Stomach (tissue), 8 donors: ENCODE measurements at regions not wholly inside any gene's neighbourhood (a gene's known extent, or its start where the extent isn't known, plus 50 kb on each side); places are given as distances from the start of the nearest gene placed in this dataset.

ENCODE experiments used
- DNase-seq, 2 donors: peaks; one replicate each; pipeline versions ENCODE4 v3.0.0 to v3.0.0-alpha.2; 2013 to 2019
- H3K27ac ChIP-seq, 5 donors: fragments of 200-600 bp in 4 of 5; sonication (generic) in 4 of 5; one replicate each; pipeline ENCODE4 v1.5.1; 2013 to 2019; ENCODE audit warnings: mild to moderate bottlenecking in 1 of 5, moderate library complexity in 1 of 5
- H3K27me3 ChIP-seq, 3 donors: fragments of 200-600 bp; sonication (generic); one replicate each; pipeline ENCODE4 v1.5.1; 2017 to 2019; ENCODE audit warnings: mixed run types in 1 of 3
- H3K36me3 ChIP-seq, 4 donors: fragments of 200-600 bp; sonication (generic); 1 replicate in 3 of 4; 2 replicates in 1 of 4; pipeline ENCODE4 v1.5.1; 2016 to 2019
- H3K4me1 ChIP-seq, 4 donors: fragments of 200-600 bp; sonication (generic); one replicate each; pipeline ENCODE4 v1.5.1; 2016 to 2019
- H3K4me3 ChIP-seq, 4 donors: fragments of 200-600 bp; sonication (generic) in 3 of 4; one replicate each; pipeline ENCODE4 v1.5.1; 2016 to 2019; ENCODE audit warnings: mild to moderate bottlenecking in 1 of 4
- H3K9me3 ChIP-seq, 4 donors: fragments of 200-600 bp; sonication (generic); one replicate each; pipeline ENCODE4 v1.5.1; 2016 to 2019
- CTCF ChIP-seq, 7 experiments: fragments of 450-650 bp in 4 of 7; fragments of 200-600 bp in 3 of 7; sonication (generic) in 3 of 7; IDR thresholded peaks; one replicate each; pipeline ENCODE4 v1.5.1; 2016 to 2019; ENCODE audit warnings: antibody characterized with exemption in 7 of 7, control low read depth in 2 of 7, mild to moderate bottlenecking in 1 of 7
- EP300 ChIP-seq: sonication (generic); formaldehyde crosslinking; IDR thresholded peaks from one replicate; pipeline ENCODE4 v1.6.1; 2017; ENCODE audit warnings: antibody characterized with exemption
- POLR2A ChIP-seq, 4 donors: fragments of 450-650 bp; IDR thresholded peaks; one replicate each; pipeline ENCODE4 v1.6.1; 2016; ENCODE audit warnings: antibody characterized with exemption in 4 of 4, control low read depth in 2 of 4, mild to moderate bottlenecking in 1 of 4, moderate library complexity in 1 of 4
- POLR2AphosphoS5 ChIP-seq, 3 donors: sonication (generic); formaldehyde crosslinking; IDR thresholded peaks; one replicate each; pipeline ENCODE4 v1.6.1; 2016; ENCODE audit warnings: antibody characterized with exemption in 3 of 3
- WGBS, 5 donors: extraction: QIAGEN DNeasy Blood & Tissue Kit in 3 of 5; methylation state at CpG; one replicate each; pipeline versions ENCODE4 v1.1.5 to v1.1.7; 2013 to 2018; 5-methylcytosine and 5-hydroxymethylcytosine counted together
- intact Hi-C: fragments of 100-400 bp; cut with DNase I; formaldehyde crosslinking; loops from one replicate; pipeline ENCODE4 v1.15.1; 2023; ENCODE audit warnings: low total_unique reads
- donor health status: healthy with polysubstance abuse.
- donor health status: Bipolar disorder and iron deficiency.
- donor health status: healthy.

GRCh38 chr7:63073286-63073685 is 925.4 kb upstream of the ZNF722 start:
- intact Hi-C loops, result no loop called here
- TF ChIP-seq EP300 (no peak), POLR2A (IDR thresholded peaks at IDR 0.05) (no peak), CTCF (IDR thresholded peaks at IDR 0.05) (no peak), POLR2AphosphoS5 (IDR thresholded peaks at IDR 0.05) (no peak)
- Histone ChIP-seq H3K27me3 (no peaks in the 10 kb centered on the region), H3K36me3 (no peaks in the 10 kb centered on the region), H3K4me3 (no peak overlapping the region), H3K9me3 (peaks cover 8 to 93% (median 70%) of the 10 kb centered on the region in 4 donors), H3K4me1 (no peaks in the 10 kb centered on the region), H3K27ac (no peak overlapping the region)
- DNase-seq, result no peak
- 84 to 100% (median 86%) methylated on average over 2 of the region's 2 CpGs for WGBS, 5 donors

- Histone ChIP-seq H3K36me3 (no peaks in the 10 kb centered on the region), H3K4me3 (no peak overlapping the region), H3K27me3 (no peaks in the 10 kb centered on the region), H3K4me1 (no peaks in the 10 kb centered on the region), H3K27ac (no peak overlapping the region), H3K9me3 (peaks cover 8 to 93% (median 70%) of the 10 kb centered on the region in 4 donors)
- no peak for DNase-seq
- intact Hi-C loops, result no loop called here
- TF ChIP-seq POLR2AphosphoS5 (IDR thresholded peaks at IDR 0.05), result no peak
- TF ChIP-seq POLR2A (IDR thresholded peaks at IDR 0.05), result no peak
- TF ChIP-seq EP300, result no peak
- no peak for TF ChIP-seq CTCF (IDR thresholded peaks at IDR 0.05)
- 55 to 80% (median 67%) methylated on average over 1 of the region's 1 CpG for WGBS, 5 donors
These were observed 924.9 kb upstream of the ZNF722 start for GRCh38 chr7:63073736-63074135.

GRCh38 chr7:63077841-63078240 is 920.8 kb upstream of the ZNF722 start:
- H3K4me3 ChIP-seq, result no peak overlapping the region
- TF ChIP-seq POLR2A (IDR thresholded peaks at IDR 0.05) (no peak), CTCF (IDR thresholded peaks at IDR 0.05) (no peak), POLR2AphosphoS5 (IDR thresholded peaks at IDR 0.05) (no peak), EP300 (no peak)
- H3K27ac ChIP-seq, result no peak overlapping the region
- H3K9me3 ChIP-seq, result peaks cover 10 to 90% (median 74%) of the 10 kb centered on the region in 4 donors
- no peak for DNase-seq
- H3K27me3 ChIP-seq, result no peaks in the 10 kb centered on the region
- intact Hi-C loops, result no loop called here
- no peaks in the 10 kb centered on the region for H3K4me1 ChIP-seq
- no peaks in the 10 kb centered on the region for H3K36me3 ChIP-seq
- 31 to 49% (median 35%) methylated on average over 4 of the region's 4 CpGs for WGBS, 5 donors

- Histone ChIP-seq H3K4me3 (no peak overlapping the region), H3K9me3 (peaks cover 11 to 95% (median 77%) of the 10 kb centered on the region in 4 donors), H3K36me3 (no peaks in the 10 kb centered on the region), H3K27me3 (no peaks in the 10 kb centered on the region), H3K27ac (no peak overlapping the region), H3K4me1 (no peaks in the 10 kb centered on the region)
- 4 to 21% (median 10%) methylated on average over 2 of the region's 2 CpGs for WGBS, 5 donors
- TF ChIP-seq POLR2A (IDR thresholded peaks at IDR 0.05) (no peak), CTCF (IDR thresholded peaks at IDR 0.05) (no peak), POLR2AphosphoS5 (IDR thresholded peaks at IDR 0.05) (no peak), EP300 (no peak)
- DNase-seq, result no peak
- intact Hi-C loops, result no loop called here
These were observed 918.2 kb upstream of the ZNF722 start for GRCh38 chr7:63080406-63080805.
